Activated CD4-positive, alpha-beta T cell treated with anti-CD3 and anti-CD28 coated beads for 36 hours (primary cell): ENCODE measurements at regions not wholly inside any gene's neighbourhood (a gene's known extent, or its start where the extent isn't known, plus 50 kb on each side); places are given as distances from the start of the nearest gene placed in this dataset.

Source experiments
- ATAC-seq: fragments of 200-7000 bp; cut with Tn5 transposase; one replicate; pipeline ENCODE4 v1.10.0; 2021; ENCODE audit warnings: mild to moderate bottlenecking, moderate library complexity
- CTCF ChIA-PET: fragments of 350-600 bp; sonication (Branson Sonifier 250); formaldehyde crosslinking; loops from one replicate; lab custom pipeline; 2021; ENCODE audit warnings: antibody characterized with exemption; lab: Charles Lee
- POLR2A ChIA-PET: fragments of 350-600 bp; sonication (Branson Sonifier 250); formaldehyde crosslinking; loops from one replicate; lab custom pipeline; 2021; ENCODE audit warnings: antibody characterized with exemption, inconsistent platforms; lab: Charles Lee
- DNase-seq: peaks from one replicate; pipeline ENCODE4 v3.0.0-alpha.2; 2020
- H3K27ac Mint-ChIP-seq: one replicate; pipeline ENCODE4 v1.8.0; 2021; ENCODE audit warnings: mixed read lengths
- H3K27me3 Mint-ChIP-seq: one replicate; pipeline ENCODE4 v1.8.0; 2021; ENCODE audit warnings: mixed read lengths
- H3K36me3 Mint-ChIP-seq: one replicate; pipeline ENCODE4 v1.8.0; 2021; ENCODE audit warnings: low read depth, mixed read lengths
- H3K4me1 Mint-ChIP-seq: one replicate; pipeline ENCODE4 v1.8.0; 2021; ENCODE audit warnings: mixed read lengths
- H3K4me3 Mint-ChIP-seq: one replicate; pipeline ENCODE4 v1.8.0; 2021; ENCODE audit warnings: mild to moderate bottlenecking, moderate library complexity, mixed read lengths
- H3K9me3 Mint-ChIP-seq: one replicate; pipeline ENCODE4 v1.8.0; 2021; ENCODE audit warnings: low read depth, mixed read lengths
- intact Hi-C, 2 experiments: fragments of 100-400 bp; cut with DNase I in 1 of 2; cut with micrococcal nuclease in 1 of 2; formaldehyde crosslinking; loops; one replicate each; pipeline versions ENCODE4 v1.14.2 to v1.15.1; 2022 to 2024; cut with DNase I, micrococcal nuclease

DNA sequence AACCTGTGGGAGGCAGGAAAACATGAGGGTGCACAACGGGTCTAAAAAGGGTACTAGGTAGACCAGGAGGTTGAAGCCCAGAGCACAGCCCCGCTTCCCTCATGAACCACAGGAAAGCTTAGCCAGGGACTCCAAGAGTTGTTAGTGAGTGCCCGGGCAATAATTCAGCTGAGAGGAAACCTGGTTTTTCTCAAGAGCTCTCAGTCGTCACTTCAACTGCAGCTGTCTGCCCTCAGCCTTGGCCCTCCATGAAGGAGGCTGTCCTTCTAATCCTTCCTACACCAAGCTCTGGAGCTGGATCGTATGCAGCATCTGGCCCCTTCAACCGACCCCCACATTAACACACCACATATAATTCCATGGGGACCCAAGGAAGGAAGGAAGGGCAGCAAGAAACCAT lies 77.0 kb upstream of the BACE2 start:
- H3K9me3 Mint-ChIP-seq, result no peaks in the 10 kb centered on the region
- CTCF ChIA-PET, result no interaction called here
- no peaks in the 10 kb centered on the region for H3K4me1 Mint-ChIP-seq
- H3K27me3 Mint-ChIP-seq, result peaks cover 13% of the 10 kb centered on the region
- no peak for ATAC-seq
- intact Hi-C loops, result no loop called here
- H3K36me3 Mint-ChIP-seq, result no peaks in the 10 kb centered on the region
- no peak overlapping the region for H3K4me3 Mint-ChIP-seq
- POLR2A ChIA-PET, result no interaction called here
- no peak overlapping the region for H3K27ac Mint-ChIP-seq
- DNase-seq, result no peak

DNA sequence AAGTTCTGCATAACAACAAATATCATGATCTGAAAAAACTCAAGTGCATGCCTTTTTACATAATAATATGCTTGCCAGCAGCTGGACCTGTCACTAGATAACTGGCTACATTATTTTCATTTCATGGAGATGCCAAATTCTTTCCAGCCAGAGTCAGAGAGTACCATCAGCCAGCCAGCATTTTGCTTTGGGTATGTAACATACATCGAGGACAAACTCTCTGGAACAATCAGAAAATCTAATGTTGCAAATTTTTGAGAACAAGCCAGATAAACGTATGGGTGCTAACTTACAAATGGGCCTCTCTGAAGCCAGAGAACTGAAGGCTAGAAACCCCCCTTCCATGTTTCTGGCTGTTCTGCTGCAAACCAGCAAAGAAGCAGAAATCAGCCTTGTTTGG lies 76.3 kb upstream of the BACE2 start:
- Mint-ChIP-seq H3K4me3 (no peak overlapping the region), H3K27me3 (peaks cover 11% of the 10 kb centered on the region), H3K9me3 (no peaks in the 10 kb centered on the region), H3K36me3 (no peaks in the 10 kb centered on the region), H3K27ac (no peak overlapping the region), H3K4me1 (no peaks in the 10 kb centered on the region)
- DNase-seq (no peak), ATAC-seq (no peak)
- intact Hi-C loops, result no loop called here
- CTCF ChIA-PET, result no interaction called here
- POLR2A ChIA-PET, result no interaction called here

DNA sequence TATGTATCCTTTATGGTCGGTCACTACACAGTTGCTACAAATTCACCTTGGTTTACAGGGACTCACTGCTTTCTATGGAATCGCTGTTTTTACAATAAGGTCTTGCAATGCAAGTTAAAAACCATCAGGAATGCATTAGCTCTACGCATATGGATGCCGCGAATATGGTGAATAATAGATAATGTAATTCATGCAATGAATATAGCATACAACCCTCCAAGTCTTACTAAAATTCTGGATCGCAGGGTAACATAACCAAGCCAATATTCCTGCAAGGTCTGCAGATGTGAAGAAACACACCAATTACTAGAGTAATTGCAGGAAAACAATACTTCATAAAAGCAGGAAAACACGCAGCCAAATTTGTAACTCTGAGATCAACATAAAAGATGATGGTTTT lies 75.6 kb upstream of the BACE2 start:
- CTCF ChIA-PET, result no interaction called here
- ATAC-seq (no peak), DNase-seq (no peak)
- H3K36me3 Mint-ChIP-seq, result no peaks in the 10 kb centered on the region
- no peak overlapping the region for H3K27ac Mint-ChIP-seq
- POLR2A ChIA-PET, result no interaction called here
- intact Hi-C loops, result no loop called here
- H3K9me3 Mint-ChIP-seq, result no peaks in the 10 kb centered on the region
- H3K4me1 Mint-ChIP-seq, result no peaks in the 10 kb centered on the region
- H3K27me3 Mint-ChIP-seq, result peaks cover 10% of the 10 kb centered on the region
- no peak overlapping the region for H3K4me3 Mint-ChIP-seq

DNA sequence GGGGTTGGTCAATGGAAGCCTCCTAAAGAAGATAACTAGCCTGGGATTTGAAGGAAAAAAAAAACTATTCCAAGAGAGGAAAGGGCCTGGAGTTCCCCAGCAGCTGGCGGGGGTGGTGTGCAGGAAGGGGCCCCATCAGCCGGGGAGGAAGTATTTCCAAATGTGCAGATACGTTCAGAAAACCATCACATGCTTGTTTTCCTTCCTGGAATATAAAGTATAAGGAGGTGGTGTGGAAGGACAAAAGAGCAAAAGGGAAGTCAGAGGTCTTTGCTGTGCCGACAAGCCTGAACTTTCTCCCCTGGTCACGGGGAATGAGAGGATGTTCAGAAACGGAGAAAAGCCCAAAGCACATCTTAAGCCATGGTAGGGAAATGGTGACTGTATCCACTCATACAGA lies 72.0 kb upstream of the BACE2 start:
- no peak for ATAC-seq
- Mint-ChIP-seq H3K27me3 (peaks cover 5% of the 10 kb centered on the region), H3K36me3 (no peaks in the 10 kb centered on the region), H3K4me3 (no peak overlapping the region), H3K9me3 (peaks cover 3% of the 10 kb centered on the region), H3K4me1 (no peaks in the 10 kb centered on the region), H3K27ac (no peak overlapping the region)
- intact Hi-C loops, result no loop called here
- ChIA-PET POLR2A (no interaction called here), CTCF (no interaction called here)
- DNase-seq, result no peak

DNA sequence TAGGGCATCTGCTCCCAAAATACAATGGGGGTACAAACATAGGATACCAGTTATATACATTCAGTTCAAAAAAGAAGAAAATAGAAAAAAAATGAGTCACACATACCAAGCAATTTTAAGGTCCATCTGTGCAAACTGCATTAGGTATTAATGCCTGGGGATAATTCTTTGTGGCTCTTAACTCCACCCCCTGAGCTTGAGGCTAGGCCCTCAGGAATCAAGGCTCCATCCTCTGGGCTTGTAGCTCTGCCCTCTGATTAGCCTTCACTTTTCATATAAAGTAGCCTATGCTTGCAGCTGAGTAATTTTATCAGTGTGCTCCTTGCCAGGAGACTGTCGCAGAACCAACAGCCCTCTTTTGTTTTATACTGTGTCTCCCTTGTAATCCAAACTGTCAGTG lies 69.9 kb upstream of the BACE2 start:
- peaks cover 3% of the 10 kb centered on the region for H3K9me3 Mint-ChIP-seq
- DNase-seq, result no peak
- ChIA-PET POLR2A (no interaction called here), CTCF (no interaction called here)
- H3K4me3 Mint-ChIP-seq, result no peak overlapping the region
- no peak for ATAC-seq
- intact Hi-C loops, result no loop called here
- no peaks in the 10 kb centered on the region for H3K4me1 Mint-ChIP-seq
- no peaks in the 10 kb centered on the region for H3K36me3 Mint-ChIP-seq
- H3K27me3 Mint-ChIP-seq, result peaks cover 3% of the 10 kb centered on the region
- no peak overlapping the region for H3K27ac Mint-ChIP-seq

DNA sequence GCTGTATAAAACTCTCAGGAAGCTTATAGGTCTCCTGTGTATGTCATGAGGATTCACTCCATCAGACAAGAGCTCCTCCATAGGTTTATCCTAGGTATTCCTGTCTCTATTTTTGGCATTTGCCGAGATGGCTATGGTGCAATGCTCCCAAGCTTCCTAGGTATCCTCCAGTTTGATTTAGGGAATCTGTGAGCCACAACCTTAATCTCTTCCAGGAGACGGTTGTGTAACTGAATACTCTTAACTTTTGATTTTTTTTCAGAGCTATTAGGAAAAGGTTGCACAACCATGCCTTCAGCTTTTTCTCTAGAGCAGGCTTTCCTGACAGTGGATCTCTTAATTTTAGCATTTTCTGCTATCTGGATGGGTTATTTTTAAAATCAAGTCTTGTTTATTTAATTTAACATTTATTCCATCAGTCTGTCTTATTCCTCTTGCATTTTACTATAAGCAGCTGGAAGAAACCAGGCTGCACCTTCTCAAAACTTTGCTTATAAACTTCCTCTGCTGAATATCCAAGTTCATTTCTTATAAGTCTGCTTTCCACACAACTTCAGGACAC lies 69.4 kb upstream of the BACE2 start:
- ChIA-PET CTCF (no interaction called here), POLR2A (no interaction called here)
- H3K9me3 Mint-ChIP-seq, result peaks cover 3% of the 10 kb centered on the region

DNA sequence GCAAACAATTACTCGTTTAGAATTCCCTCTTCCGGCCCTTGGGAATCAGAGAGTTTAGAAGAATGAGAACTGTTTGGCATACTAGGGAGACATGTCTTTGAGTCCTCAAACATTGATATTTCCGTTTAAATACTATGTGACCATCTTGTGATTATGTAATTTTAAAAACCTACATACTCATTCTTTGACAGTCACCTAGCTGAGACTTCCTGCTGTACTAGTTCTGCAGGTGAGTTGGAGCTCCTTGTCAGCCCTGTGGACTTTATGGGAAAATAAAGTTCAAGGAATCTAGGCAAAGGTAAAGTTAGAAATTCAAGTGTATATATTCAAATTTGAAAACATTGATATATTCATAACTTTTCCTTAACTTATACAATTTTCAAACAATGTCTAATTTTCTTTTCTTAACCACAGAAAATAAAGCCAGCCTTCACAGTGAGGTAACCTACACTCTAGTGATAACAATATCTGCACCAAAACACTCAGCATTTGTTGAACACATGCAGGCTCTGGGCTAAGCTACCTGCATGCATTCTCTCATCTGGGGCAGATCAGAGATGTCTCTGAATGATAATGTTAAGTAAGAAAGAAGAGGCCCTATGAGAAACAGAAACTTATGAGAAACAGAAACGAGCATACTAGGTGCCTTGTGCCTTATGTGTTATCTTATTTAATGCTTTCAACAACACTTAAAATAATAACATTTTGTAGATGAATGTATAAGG lies 67.0 kb upstream of the BACE2 start:
- DNase-seq (no peak), ATAC-seq (no peak)
- intact Hi-C loops, result no loop called here
- Mint-ChIP-seq H3K27ac (no peak overlapping the region), H3K9me3 (peaks cover 3% of the 10 kb centered on the region), H3K36me3 (no peaks in the 10 kb centered on the region), H3K4me3 (no peak overlapping the region), H3K4me1 (no peaks in the 10 kb centered on the region), H3K27me3 (peaks cover 16% of the 10 kb centered on the region)
- CTCF ChIA-PET, result no interaction called here
- POLR2A ChIA-PET, result no interaction called here

More for the DNA sequence above, 69.4 kb upstream of the BACE2 start:
- H3K36me3 Mint-ChIP-seq, result no peaks in the 10 kb centered on the region
- intact Hi-C loops, result no loop called here
- H3K27ac Mint-ChIP-seq, result no peak overlapping the region
- DNase-seq (no peak), ATAC-seq (no peak)
- no peak overlapping the region for H3K4me3 Mint-ChIP-seq
- H3K4me1 Mint-ChIP-seq, result no peaks in the 10 kb centered on the region
- peaks cover 5% of the 10 kb centered on the region for H3K27me3 Mint-ChIP-seq

DNA sequence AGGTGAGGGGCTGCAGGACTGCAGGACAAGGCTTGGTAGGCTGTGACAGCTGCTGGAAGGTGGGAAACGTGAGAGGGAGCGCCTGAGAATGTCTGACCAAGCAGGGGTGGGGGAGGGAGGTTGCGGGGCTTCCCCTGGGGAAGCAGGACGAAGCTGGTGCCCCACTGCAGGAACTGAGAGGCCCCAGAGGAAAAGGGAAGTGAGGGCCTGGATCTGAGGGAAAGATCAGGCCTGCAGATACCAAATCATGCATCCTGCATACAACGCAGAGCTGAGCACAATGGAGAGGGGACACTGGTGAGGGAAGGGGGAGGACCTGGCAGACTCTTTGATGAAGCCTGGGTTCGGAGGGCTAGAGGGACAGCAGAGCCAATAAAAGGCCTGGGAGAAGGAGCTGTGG lies 65.7 kb upstream of the BACE2 start:
- POLR2A ChIA-PET, result no interaction called here
- DNase-seq, result no peak
- intact Hi-C loops, result no loop called here
- CTCF ChIA-PET, result interaction anchor here (0.6 kb wide), 1 partner anchor 11 kb away, joined by 3 read pairs; no protein-coding TSS in a partner anchor
- Mint-ChIP-seq H3K27me3 (peaks cover 13% of the 10 kb centered on the region), H3K4me3 (no peak overlapping the region), H3K9me3 (peaks cover 3% of the 10 kb centered on the region), H3K4me1 (no peaks in the 10 kb centered on the region), H3K27ac (no peak overlapping the region), H3K36me3 (no peaks in the 10 kb centered on the region)
- no peak for ATAC-seq

DNA sequence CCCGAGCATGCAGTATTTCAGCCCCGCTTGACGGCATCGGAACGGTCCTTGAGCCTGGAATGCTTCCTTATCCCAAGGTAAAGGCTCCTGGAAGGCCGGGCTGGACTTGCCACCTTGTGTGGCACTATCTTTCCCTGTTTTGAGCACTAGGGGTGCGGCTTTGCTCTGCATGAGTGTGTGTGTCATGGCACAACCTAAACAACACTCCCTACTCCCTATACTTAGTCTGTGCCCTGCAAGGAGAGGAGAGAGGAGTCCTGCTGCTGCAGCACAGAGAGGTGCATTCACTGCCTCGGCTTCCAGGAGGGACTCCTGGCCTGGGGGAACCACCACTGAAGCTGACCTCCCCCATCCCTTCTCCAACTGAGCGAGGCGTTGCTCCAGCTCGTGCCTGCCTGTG lies 60.4 kb upstream of the BACE2 start:
- ATAC-seq (no peak), DNase-seq (no peak)
- ChIA-PET CTCF (interaction anchor here (0.6 kb wide), 1 partner anchor 174 kb away, joined by 3 read pairs; no protein-coding TSS in a partner anchor), POLR2A (no interaction called here)
- no peak overlapping the region for H3K4me3 Mint-ChIP-seq
- H3K27ac Mint-ChIP-seq, result no peak overlapping the region
- intact Hi-C loops, result no loop called here
- H3K9me3 Mint-ChIP-seq, result no peaks in the 10 kb centered on the region
- H3K4me1 Mint-ChIP-seq, result peaks cover 11% of the 10 kb centered on the region
- H3K36me3 Mint-ChIP-seq, result no peaks in the 10 kb centered on the region
- peaks cover 15% of the 10 kb centered on the region for H3K27me3 Mint-ChIP-seq

DNA sequence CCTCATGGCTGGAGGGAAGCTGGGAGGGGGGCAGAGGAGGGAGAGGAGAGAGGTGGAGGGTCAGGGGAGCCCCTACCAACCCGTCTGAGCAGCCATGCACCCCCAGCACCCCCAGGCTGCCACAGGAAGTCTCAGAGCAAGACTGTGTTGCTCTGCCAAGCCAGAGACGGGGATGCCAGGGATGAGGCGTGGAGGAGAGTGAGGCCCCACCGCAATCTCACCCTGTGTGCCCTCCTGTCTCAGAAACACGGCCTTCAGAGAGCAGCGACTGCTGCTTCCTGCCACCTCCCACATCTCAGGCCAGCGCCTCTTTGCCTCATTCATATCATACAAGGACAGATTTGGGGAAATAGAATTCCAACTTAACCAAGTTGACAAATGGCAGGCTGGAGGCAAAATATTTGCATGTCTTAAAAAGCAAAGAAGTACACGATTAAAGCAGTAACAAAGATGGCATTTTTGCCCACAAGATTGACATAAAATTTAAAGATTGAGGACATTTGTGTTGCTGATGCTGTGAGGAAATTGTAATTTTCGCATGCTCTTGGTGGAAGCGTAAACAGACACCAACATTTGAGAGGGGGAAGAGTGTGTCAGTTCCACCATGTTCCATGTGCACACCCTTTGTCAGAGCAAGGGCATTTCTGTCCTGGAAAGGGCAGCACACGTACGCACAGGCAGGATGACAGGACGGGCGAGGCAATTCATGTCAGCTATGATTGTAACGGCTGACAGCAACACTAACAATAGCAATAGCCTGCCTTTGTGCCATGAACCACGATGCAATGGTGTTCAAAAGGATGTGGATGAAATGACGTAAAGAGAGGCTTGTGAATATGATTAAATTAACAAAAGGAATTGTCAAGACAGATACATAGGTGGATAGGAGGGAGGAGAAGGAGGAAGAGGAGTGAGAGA lies 59.0 kb upstream of the BACE2 start:
- ATAC-seq (no peak), DNase-seq (no peak)
- intact Hi-C loops, result no loop called here
- Mint-ChIP-seq H3K27ac (no peak overlapping the region), H3K36me3 (no peaks in the 10 kb centered on the region), H3K27me3 (peaks cover 13% of the 10 kb centered on the region), H3K4me1 (peaks cover 22% of the 10 kb centered on the region), H3K4me3 (no peak overlapping the region), H3K9me3 (no peaks in the 10 kb centered on the region)
- ChIA-PET POLR2A (no interaction called here), CTCF (no interaction called here)

DNA sequence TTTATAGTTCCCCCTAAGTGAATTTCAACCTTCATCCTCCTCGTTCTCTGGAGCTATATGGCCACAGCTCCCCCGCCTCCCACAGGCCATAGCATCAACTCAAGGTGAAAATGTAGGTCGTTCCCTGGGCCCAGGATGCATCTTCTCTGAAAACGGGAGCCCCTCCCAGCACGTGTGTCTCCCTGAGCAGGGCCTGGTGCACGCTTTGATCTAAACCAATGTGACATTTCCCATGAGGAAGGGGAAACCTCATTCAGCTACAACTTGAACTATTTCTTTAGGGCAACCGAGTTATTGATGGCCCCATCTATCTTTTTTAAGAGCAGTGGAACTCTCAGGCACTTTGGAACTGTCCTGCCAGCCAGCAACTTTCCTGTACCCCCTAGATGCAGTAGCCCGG lies 57.8 kb upstream of the BACE2 start:
- intact Hi-C loops, result no loop called here
- Mint-ChIP-seq H3K4me3 (no peak overlapping the region), H3K9me3 (no peaks in the 10 kb centered on the region), H3K36me3 (no peaks in the 10 kb centered on the region), H3K27me3 (peaks cover 6% of the 10 kb centered on the region), H3K27ac (no peak overlapping the region), H3K4me1 (peaks cover 22% of the 10 kb centered on the region)
- DNase-seq (no peak), ATAC-seq (no peak)
- POLR2A ChIA-PET, result no interaction called here
- CTCF ChIA-PET, result no interaction called here

DNA sequence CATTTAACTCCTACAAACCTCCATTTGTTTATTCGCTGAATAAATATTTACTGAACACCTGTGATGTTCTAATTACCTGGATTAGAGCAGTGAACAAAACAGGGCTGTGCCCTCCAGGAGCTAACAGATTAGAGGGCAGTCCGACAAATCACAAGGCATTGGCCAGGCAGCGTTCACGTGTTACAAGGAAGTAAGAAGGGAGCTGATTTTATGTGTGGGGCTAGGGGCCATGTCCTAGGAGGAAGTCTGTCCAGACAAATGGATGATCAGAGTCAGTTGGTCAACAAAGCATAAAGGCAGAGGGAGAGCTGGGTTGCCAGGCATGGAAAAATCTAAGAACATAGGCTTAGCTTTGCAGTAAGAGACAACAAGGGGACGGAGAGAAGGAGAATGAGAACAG lies 57.3 kb upstream of the BACE2 start:
- no peak for ATAC-seq

More for the DNA sequence above, 57.3 kb upstream of the BACE2 start:
- Mint-ChIP-seq H3K27me3 (peaks cover 5% of the 10 kb centered on the region), H3K27ac (no peak overlapping the region), H3K4me1 (peaks cover 22% of the 10 kb centered on the region), H3K9me3 (no peaks in the 10 kb centered on the region), H3K36me3 (no peaks in the 10 kb centered on the region), H3K4me3 (no peak overlapping the region)
- intact Hi-C loops, result no loop called here
- DNase-seq, result no peak
- ChIA-PET CTCF (no interaction called here), POLR2A (no interaction called here)
